ENCODE measurements at regions not wholly inside any gene's neighbourhood (a gene's known extent, or its start where the extent isn't known, plus 50 kb on each side); places are given as distances from the start of the nearest gene placed in this dataset.

DNA sequence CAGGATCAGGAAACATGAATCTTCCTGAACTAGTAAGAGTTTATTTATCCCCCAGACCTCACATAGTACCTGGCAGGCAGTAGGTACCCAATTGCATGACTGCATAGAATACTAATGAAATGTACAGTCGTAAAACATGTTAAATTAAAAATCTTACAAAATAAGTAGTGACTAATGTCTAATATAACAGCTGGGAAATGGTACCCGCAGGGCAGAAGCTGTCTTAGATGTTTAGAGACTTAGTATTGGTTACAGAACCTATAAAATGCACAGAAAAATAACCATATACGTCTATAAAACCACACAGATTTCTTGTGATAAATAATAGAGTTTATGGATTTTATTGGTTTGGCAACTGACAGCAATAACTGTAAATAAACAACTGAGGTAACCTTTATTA is 139.1 kb upstream of the GMDS start:
- Histone ChIP-seq H3K4me3 (no peak overlapping the region), H3K9me3 (no peaks in the 10 kb centered on the region), H3K27me3 (no peaks in the 10 kb centered on the region), H3K4me1 (peaks cover 0 to 20% (median 0%) of the 10 kb centered on the region in 3 donors), H3K27ac (no peak overlapping the region), H3K36me3 (no peaks in the 10 kb centered on the region)
- ATAC-seq, result no peak
- TF ChIP-seq POLR2AphosphoS5 (IDR thresholded peaks at IDR 0.05), result no peak
- TF ChIP-seq, protein P1, sequence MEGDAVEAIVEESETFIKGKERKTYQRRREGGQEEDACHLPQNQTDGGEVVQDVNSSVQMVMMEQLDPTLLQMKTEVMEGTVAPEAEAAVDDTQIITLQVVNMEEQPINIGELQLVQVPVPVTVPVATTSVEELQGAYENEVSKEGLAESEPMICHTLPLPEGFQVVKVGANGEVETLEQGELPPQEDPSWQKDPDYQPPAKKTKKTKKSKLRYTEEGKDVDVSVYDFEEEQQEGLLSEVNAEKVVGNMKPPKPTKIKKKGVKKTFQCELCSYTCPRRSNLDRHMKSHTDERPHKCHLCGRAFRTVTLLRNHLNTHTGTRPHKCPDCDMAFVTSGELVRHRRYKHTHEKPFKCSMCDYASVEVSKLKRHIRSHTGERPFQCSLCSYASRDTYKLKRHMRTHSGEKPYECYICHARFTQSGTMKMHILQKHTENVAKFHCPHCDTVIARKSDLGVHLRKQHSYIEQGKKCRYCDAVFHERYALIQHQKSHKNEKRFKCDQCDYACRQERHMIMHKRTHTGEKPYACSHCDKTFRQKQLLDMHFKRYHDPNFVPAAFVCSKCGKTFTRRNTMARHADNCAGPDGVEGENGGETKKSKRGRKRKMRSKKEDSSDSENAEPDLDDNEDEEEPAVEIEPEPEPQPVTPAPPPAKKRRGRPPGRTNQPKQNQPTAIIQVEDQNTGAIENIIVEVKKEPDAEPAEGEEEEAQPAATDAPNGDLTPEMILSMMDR (IDR thresholded peaks at IDR 0.05), result no peak
- no peak for TF ChIP-seq POLR2A (IDR thresholded peaks at IDR 0.05)
- no peak for TF ChIP-seq EP300 (IDR thresholded peaks at IDR 0.05)
- WGBS, 2 donors (ENCODE audit: low coverage in 1 of 2), result 90 to 97% methylated on average over 3 of the region's 3 CpGs

DNA sequence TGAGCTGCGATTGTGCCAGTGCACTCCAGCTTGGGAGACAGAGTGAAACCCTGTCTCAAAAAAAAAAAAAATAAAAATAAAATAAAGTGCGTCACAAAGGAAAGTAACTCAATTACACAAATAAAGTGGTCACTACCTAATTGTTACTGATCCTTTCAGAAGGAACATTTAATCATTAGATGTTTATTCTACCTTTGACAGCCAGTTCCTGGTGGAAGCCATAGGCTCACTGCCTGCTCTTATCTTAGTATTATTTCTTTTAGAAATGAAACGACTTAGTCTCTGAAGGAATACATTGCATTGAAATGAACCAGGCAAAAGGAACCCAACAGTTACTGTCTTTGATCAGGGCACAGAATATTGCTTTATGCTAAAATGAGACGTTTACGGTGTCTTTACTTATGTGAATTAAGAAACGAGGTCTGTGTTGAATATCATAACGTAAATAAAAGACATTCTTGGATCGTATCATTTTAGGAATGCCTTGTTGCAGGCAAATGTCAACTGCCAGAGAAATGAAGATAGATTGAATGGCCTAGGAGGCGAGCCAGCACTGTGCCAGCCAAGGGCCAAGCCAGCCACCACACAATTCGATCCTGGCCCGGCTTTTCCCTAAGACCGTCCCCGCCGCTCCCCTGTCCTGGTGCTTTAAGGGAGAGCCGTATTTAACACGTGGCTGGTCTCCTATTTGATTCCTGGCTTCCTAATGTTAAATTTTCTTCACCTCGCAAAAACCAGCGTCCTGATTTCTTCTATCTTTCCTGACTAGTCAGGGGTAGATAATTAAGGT is 136.7 kb upstream of the GMDS start:
- 37 to 52% methylated on average over 11 to 17 of the region's 18 CpGs for WGBS, 2 donors (ENCODE audit: low coverage in 1 of 2)
- no peak for ATAC-seq
- TF ChIP-seq POLR2A (IDR thresholded peaks at IDR 0.05), result no peak
- no peak for TF ChIP-seq EP300 (IDR thresholded peaks at IDR 0.05)
- TF ChIP-seq POLR2AphosphoS5 (IDR thresholded peaks at IDR 0.05), result no peak
- TF ChIP-seq, protein P1 (IDR thresholded peaks at IDR 0.05), result no peak
- Histone ChIP-seq H3K27me3 (no peaks in the 10 kb centered on the region), H3K4me3 (peak overlapping the region; percentile 22 to 30), H3K9me3 (no peaks in the 10 kb centered on the region), H3K4me1 (peaks cover 0 to 26% (median 0%) of the 10 kb centered on the region in 3 donors), H3K36me3 (no peaks in the 10 kb centered on the region), H3K27ac (peak overlapping the region in 3 of 4 donors; percentile 27 to 66 (median 53))

DNA sequence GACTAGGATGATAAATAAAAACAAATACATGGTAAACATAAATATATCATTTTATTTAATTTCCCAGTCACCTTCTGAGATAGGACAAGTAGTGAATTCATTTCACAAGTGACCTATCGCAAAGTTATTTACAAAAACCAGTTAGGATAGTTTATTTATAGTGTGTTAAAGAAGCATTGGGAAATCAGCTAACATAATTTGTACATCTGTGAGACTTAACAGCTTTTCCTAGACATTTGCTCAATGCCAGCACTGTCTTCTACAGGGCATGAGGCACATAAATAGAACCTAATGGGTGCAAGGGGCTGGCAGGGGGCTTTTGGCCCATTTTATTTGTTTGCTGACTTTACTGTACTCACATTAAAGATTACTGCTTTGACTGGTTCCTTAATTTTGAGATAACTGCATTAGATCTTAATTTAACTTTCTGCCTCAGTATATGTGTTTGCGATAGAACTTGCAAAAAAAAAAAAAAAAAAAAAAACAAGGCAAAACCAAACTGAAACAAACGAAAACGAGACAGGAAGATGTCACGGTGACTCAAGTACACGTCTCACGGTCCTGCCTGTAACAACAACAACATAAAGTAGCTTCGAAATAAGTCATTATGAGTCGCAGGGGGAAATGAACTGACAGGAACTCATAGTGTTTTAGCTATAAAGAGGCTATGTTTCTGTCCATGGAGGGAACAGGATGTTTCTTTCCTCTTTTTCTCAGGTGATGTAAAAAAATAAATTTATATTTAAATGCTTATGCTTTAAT is 133.7 kb upstream of the GMDS start:
- WGBS, 2 donors (ENCODE audit: low coverage in 1 of 2), result 65 to 72% methylated on average over 9 of the region's 9 CpGs
- ATAC-seq, result no peak
- Histone ChIP-seq H3K36me3 (no peaks in the 10 kb centered on the region), H3K4me1 (peaks cover 0 to 33% (median 0%) of the 10 kb centered on the region in 3 donors), H3K27me3 (no peaks in the 10 kb centered on the region), H3K27ac (no peak overlapping the region), H3K9me3 (no peaks in the 10 kb centered on the region), H3K4me3 (no peak overlapping the region)
- TF ChIP-seq POLR2A (IDR thresholded peaks at IDR 0.05), result no peak

DNA sequence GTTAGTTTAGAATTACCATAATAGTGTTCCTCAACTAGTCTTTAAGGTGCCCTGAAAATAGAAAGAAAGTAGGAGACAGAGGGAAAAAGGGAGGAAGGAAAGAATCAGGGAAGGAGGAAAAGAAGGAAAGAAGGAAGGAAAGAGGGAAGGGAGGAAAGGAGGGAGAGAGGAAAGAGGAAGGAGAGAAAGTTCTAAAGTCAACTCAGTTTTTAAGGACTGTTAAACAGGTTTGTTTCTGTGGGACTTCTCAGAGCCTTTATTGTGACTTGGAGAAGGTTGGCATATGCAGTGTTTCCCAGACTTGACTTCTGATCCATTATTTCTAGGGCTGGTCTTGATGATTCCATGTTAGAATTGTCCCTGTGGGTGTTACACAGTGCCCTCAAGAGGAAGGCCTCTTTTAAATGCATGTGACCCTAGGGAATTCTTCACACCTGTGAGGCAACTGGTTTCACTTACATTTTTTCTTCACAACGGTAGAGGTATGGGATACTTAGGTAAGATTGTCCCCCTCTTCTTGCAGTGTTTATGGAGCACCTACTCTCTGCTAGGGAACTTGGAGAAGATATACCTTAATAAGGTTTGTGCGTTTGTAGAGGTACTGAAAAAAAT is 132.7 kb upstream of the GMDS start:
- Histone ChIP-seq H3K4me1 (peaks cover 0 to 30% (median 0%) of the 10 kb centered on the region in 3 donors), H3K27ac (peak overlapping the region in 1 of 4 donors; percentile 67), H3K27me3 (no peaks in the 10 kb centered on the region), H3K4me3 (no peak overlapping the region), H3K36me3 (no peaks in the 10 kb centered on the region), H3K9me3 (no peaks in the 10 kb centered on the region)
- ATAC-seq, result no peak
- TF ChIP-seq POLR2A (IDR thresholded peaks at IDR 0.05), result no peak
- TF ChIP-seq, protein P1 (IDR thresholded peaks at IDR 0.05), result no peak
- TF ChIP-seq EP300 (IDR thresholded peaks at IDR 0.05), result no peak
- no peak for TF ChIP-seq POLR2AphosphoS5 (IDR thresholded peaks at IDR 0.05)
- 66 to 71% methylated on average over 2 of the region's 2 CpGs for WGBS, 2 donors (ENCODE audit: low coverage in 1 of 2)

Data from gastroesophageal sphincter (tissue), 4 donors.